ENCODE measurements at regions not wholly inside any gene's neighbourhood (a gene's known extent, or its start where the extent isn't known, plus 50 kb on each side); places are given as distances from the start of the nearest gene placed in this dataset.

- no peak for TF ChIP-seq CTCF (IDR thresholded peaks at IDR 0.05)
Observed at GRCh38 chr2:224220586-224221255, 181.2 kb downstream of the FAM124B start.

GRCh38 chr2:224219781-224220180 lies 180.7 kb upstream of the SERPINE2 start:
- no peak for TF ChIP-seq CTCF (IDR thresholded peaks at IDR 0.05)

- TF ChIP-seq CTCF (IDR thresholded peaks at IDR 0.05), result no peak
Observed at GRCh38 chr2:224217962-224218347, 178.9 kb upstream of the SERPINE2 start.

GRCh38 chr2:224217233-224217961 lies 178.3 kb upstream of the SERPINE2 start:
- no peak for TF ChIP-seq CTCF (IDR thresholded peaks at IDR 0.05)

- no peak for TF ChIP-seq CTCF (IDR thresholded peaks at IDR 0.05)
Observed at GRCh38 chr2:224213396-224213795, 174.3 kb upstream of the SERPINE2 start.

GRCh38 chr2:224211791-224212190 lies 172.7 kb upstream of the SERPINE2 start:
- TF ChIP-seq CTCF (IDR thresholded peaks at IDR 0.05), result no peak

- TF ChIP-seq CTCF (IDR thresholded peaks at IDR 0.05), result no peak
Observed at GRCh38 chr2:224211181-224211480, 172.0 kb upstream of the SERPINE2 start.

Measured in LNCAP (cell line).